ENCODE measurements at regions not wholly inside any gene's neighbourhood (a gene's known extent, or its start where the extent isn't known, plus 50 kb on each side); places are given as distances from the start of the nearest gene placed in this dataset.
A peak's percentile ranks its signal among the peaks of the same experiment; 100 is the strongest.

DNA sequence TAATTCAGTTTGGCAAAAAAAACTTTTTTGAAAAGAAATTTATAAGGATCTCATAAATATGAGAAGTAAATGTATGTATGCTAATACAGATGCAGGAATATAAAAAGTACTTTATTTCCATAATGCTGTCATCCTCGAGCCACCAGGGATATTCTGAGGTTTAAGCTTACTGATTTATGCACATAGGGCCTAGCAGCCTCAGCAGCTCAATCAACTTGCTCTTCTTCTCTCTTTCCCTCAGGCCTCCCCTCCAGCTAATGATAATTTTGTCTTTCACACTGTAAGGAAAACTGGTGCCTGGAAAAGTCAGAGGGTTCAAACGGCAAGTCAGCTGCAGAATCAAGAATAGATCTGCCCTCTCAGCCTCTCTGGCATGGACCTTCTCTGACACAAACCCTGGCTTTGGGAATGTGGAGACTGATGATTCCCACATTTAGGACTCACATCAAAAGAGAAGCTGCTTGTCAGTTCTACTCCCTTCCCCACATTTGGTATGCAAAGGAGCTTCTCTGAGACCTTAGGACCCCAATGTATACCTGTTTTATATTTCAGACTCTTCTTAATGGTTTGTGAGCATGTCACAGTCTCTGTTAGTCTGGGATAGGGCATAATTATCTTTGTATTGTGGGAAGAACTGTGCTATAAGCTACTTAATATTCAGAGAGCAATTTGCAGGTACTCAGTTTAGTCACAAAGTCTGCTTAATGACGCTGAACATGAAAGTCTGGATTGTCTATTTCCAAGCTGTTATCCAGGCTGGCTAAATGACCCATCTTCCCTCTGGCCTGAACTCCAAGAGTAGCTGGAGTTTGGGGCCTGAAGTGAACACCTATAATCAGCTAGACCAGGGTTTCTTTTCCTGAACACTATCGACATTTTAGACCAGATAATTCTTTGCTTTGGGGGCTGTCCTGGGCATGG is 52.1 kb upstream of the DIPK1A start:
- DNase-seq, result no peak

GRCh38 chr1:93014168-93014567 is 52.9 kb upstream of the DIPK1A start:
- no peak for DNase-seq

GRCh38 chr1:93015590-93015989 is 54.3 kb upstream of the DIPK1A start:
- no peak for DNase-seq

- DNase-seq, result no peak
These were observed 54.9 kb upstream of the DIPK1A start for GRCh38 chr1:93016171-93016570.

DNA sequence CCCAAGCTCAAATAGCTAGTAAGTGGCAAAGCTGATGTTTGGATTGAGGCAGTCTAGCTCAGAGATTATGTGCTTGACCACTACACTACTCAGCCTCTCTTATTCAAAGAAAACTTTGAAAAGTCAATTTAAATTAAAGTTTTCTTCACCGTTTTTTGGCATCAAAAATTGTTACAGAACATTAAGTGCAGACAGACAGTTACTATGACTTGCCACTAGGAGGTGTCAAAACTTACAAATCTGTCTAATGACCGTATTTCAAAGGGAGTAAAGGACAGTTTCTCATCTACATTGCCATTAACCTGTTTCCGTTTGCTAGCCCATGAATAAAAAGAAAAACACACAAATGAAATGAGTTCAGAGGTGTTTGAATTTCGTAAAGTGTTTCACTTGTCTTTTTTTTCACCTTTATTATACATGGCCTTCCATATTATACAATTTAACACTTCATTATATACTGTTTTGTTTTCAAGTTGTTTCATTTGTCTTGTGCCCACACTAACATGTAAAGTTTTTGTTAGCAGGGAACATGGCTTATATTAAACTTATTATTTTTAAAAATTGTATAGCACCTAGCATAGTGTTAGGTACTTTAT is 57.4 kb upstream of the MTF2 start:
- peak; percentile 70 for DNase-seq

- DNase-seq, result no peak
These were observed 56.5 kb upstream of the MTF2 start for GRCh38 chr1:93022580-93022979.

DNA sequence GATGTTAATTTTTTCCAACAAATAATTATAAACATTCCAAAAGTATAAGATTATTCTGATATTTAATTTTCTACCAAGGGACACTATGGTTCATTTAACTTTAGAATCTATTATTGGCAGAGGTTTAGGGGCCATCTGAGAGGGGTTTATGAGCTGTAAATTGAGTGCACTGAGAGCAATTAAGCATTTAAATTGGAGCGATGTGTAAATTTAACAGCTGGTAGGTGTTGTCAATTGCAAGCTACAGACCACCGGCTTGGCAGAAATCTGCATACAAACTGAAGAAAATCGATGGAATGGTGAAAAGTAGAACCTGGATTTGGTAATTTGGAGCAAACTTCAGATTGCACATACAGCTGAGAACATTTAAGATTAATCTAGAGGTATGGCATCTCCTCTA is 55.8 kb upstream of the MTF2 start:
- DNase-seq, result no peak

GRCh38 chr1:93025572-93025971 is 53.5 kb upstream of the MTF2 start:
- no peak for DNase-seq

- DNase-seq, result no peak
These were observed 50.5 kb upstream of the MTF2 start for GRCh38 chr1:93028542-93028941.
